ENCODE measurements at regions not wholly inside any gene's neighbourhood (a gene's known extent, or its start where the extent isn't known, plus 50 kb on each side); places are given as distances from the start of the nearest gene placed in this dataset.

GRCh38 chr11:81647374-81647773, 1086.3 kb downstream of the FAM181B start:
- Histone ChIP-seq H3K27ac (ENCODE audit: low read length) (no peak overlapping the region), H3K4me3 (ENCODE audit: low read depth in 1 of 2, low read length in 2 of 2) (no peak overlapping the region), H3K9me3 (ENCODE audit: control insufficient read depth in 1 of 2, low read length in 2 of 2) (no peaks in the 10 kb centered on the region), H3K36me3 (ENCODE audit: control insufficient read depth in 1 of 2, insufficient read depth in 2 of 2, low read length in 2 of 2) (no peaks in the 10 kb centered on the region), H3K4me1 (ENCODE audit: control insufficient read depth in 1 of 2, insufficient read depth in 2 of 2, low read length in 2 of 2) (peaks cover 0 to 4% of the 10 kb centered on the region in 2 donors), H3K27me3 (ENCODE audit: low read depth, low read length) (no peaks in the 10 kb centered on the region)

- no peak overlapping the region for H3K4me3 ChIP-seq (ENCODE audit: low read depth in 1 of 2, low read length in 2 of 2)
- no peaks in the 10 kb centered on the region for H3K36me3 ChIP-seq (ENCODE audit: control insufficient read depth in 1 of 2, insufficient read depth in 2 of 2, low read length in 2 of 2)
- no peaks in the 10 kb centered on the region for H3K27me3 ChIP-seq (ENCODE audit: low read depth, low read length)
- peaks cover 0 to 4% of the 10 kb centered on the region in 2 donors for H3K4me1 ChIP-seq (ENCODE audit: control insufficient read depth in 1 of 2, insufficient read depth in 2 of 2, low read length in 2 of 2)
- no peak overlapping the region for H3K27ac ChIP-seq (ENCODE audit: low read length)
- no peaks in the 10 kb centered on the region for H3K9me3 ChIP-seq (ENCODE audit: control insufficient read depth in 1 of 2, low read length in 2 of 2)
Observed at GRCh38 chr11:81644239-81644840, 1089.3 kb downstream of the FAM181B start.

- Histone ChIP-seq H3K27me3 (ENCODE audit: low read depth, low read length) (no peaks in the 10 kb centered on the region), H3K4me1 (ENCODE audit: control insufficient read depth in 1 of 2, insufficient read depth in 2 of 2, low read length in 2 of 2) (no peaks in the 10 kb centered on the region), H3K4me3 (ENCODE audit: low read depth in 1 of 2, low read length in 2 of 2) (no peak overlapping the region), H3K36me3 (ENCODE audit: control insufficient read depth in 1 of 2, insufficient read depth in 2 of 2, low read length in 2 of 2) (no peaks in the 10 kb centered on the region), H3K9me3 (ENCODE audit: control insufficient read depth in 1 of 2, low read length in 2 of 2) (no peaks in the 10 kb centered on the region), H3K27ac (ENCODE audit: low read length) (no peak overlapping the region)
Observed at GRCh38 chr11:81634483-81634882, 1099.2 kb downstream of the FAM181B start.

- no peaks in the 10 kb centered on the region for H3K4me1 ChIP-seq (ENCODE audit: control insufficient read depth in 1 of 2, insufficient read depth in 2 of 2, low read length in 2 of 2)
Observed at GRCh38 chr11:81602508-81602907, 1131.2 kb downstream of the FAM181B start.

GRCh38 chr11:81596704-81597103, 1137.0 kb downstream of the FAM181B start:
- H3K27me3 ChIP-seq (ENCODE audit: low read depth, low read length), result no peaks in the 10 kb centered on the region
- H3K4me1 ChIP-seq (ENCODE audit: control insufficient read depth in 1 of 2, insufficient read depth in 2 of 2, low read length in 2 of 2), result no peaks in the 10 kb centered on the region
- no peak overlapping the region for H3K27ac ChIP-seq (ENCODE audit: low read length)
- H3K9me3 ChIP-seq (ENCODE audit: control insufficient read depth in 1 of 2, low read length in 2 of 2), result no peaks in the 10 kb centered on the region
- no peak overlapping the region for H3K4me3 ChIP-seq (ENCODE audit: low read depth in 1 of 2, low read length in 2 of 2)
- no peaks in the 10 kb centered on the region for H3K36me3 ChIP-seq (ENCODE audit: control insufficient read depth in 1 of 2, insufficient read depth in 2 of 2, low read length in 2 of 2)

More at GRCh38 chr11:81602508-81602907, 1131.2 kb downstream of the FAM181B start:
- no peak overlapping the region for H3K4me3 ChIP-seq (ENCODE audit: low read depth in 1 of 2, low read length in 2 of 2)
- H3K27ac ChIP-seq (ENCODE audit: low read length), result no peak overlapping the region
- H3K9me3 ChIP-seq (ENCODE audit: control insufficient read depth in 1 of 2, low read length in 2 of 2), result no peaks in the 10 kb centered on the region
- H3K36me3 ChIP-seq (ENCODE audit: control insufficient read depth in 1 of 2, insufficient read depth in 2 of 2, low read length in 2 of 2), result no peaks in the 10 kb centered on the region
- no peaks in the 10 kb centered on the region for H3K27me3 ChIP-seq (ENCODE audit: low read depth, low read length)

GRCh38 chr11:81585390-81585933, 1148.2 kb downstream of the FAM181B start:
- Histone ChIP-seq H3K4me1 (ENCODE audit: control insufficient read depth in 1 of 2, insufficient read depth in 2 of 2, low read length in 2 of 2) (no peaks in the 10 kb centered on the region), H3K36me3 (ENCODE audit: control insufficient read depth in 1 of 2, insufficient read depth in 2 of 2, low read length in 2 of 2) (no peaks in the 10 kb centered on the region), H3K9me3 (ENCODE audit: control insufficient read depth in 1 of 2, low read length in 2 of 2) (no peaks in the 10 kb centered on the region), H3K27ac (ENCODE audit: low read length) (no peak overlapping the region), H3K4me3 (ENCODE audit: low read depth in 1 of 2, low read length in 2 of 2) (no peak overlapping the region), H3K27me3 (ENCODE audit: low read depth, low read length) (no peaks in the 10 kb centered on the region)

- Histone ChIP-seq H3K4me3 (ENCODE audit: low read depth in 1 of 2, low read length in 2 of 2) (no peak overlapping the region), H3K27ac (ENCODE audit: low read length) (no peak overlapping the region), H3K27me3 (ENCODE audit: low read depth, low read length) (no peaks in the 10 kb centered on the region), H3K36me3 (ENCODE audit: control insufficient read depth in 1 of 2, insufficient read depth in 2 of 2, low read length in 2 of 2) (no peaks in the 10 kb centered on the region), H3K9me3 (ENCODE audit: control insufficient read depth in 1 of 2, low read length in 2 of 2) (no peaks in the 10 kb centered on the region), H3K4me1 (ENCODE audit: control insufficient read depth in 1 of 2, insufficient read depth in 2 of 2, low read length in 2 of 2) (no peaks in the 10 kb centered on the region)
Observed at GRCh38 chr11:81579339-81579738, 1154.3 kb downstream of the FAM181B start.

GRCh38 chr11:81578571-81578970, 1155.1 kb downstream of the FAM181B start:
- no peaks in the 10 kb centered on the region for H3K27me3 ChIP-seq (ENCODE audit: low read depth, low read length)
- H3K4me3 ChIP-seq (ENCODE audit: low read depth in 1 of 2, low read length in 2 of 2), result no peak overlapping the region
- H3K27ac ChIP-seq (ENCODE audit: low read length), result no peak overlapping the region
- no peaks in the 10 kb centered on the region for H3K9me3 ChIP-seq (ENCODE audit: control insufficient read depth in 1 of 2, low read length in 2 of 2)
- no peaks in the 10 kb centered on the region for H3K4me1 ChIP-seq (ENCODE audit: control insufficient read depth in 1 of 2, insufficient read depth in 2 of 2, low read length in 2 of 2)
- no peaks in the 10 kb centered on the region for H3K36me3 ChIP-seq (ENCODE audit: control insufficient read depth in 1 of 2, insufficient read depth in 2 of 2, low read length in 2 of 2)

GRCh38 chr11:81574301-81574700, 1159.4 kb downstream of the FAM181B start:
- no peaks in the 10 kb centered on the region for H3K4me1 ChIP-seq (ENCODE audit: control insufficient read depth in 1 of 2, insufficient read depth in 2 of 2, low read length in 2 of 2)
- H3K4me3 ChIP-seq (ENCODE audit: low read depth in 1 of 2, low read length in 2 of 2), result no peak overlapping the region
- no peaks in the 10 kb centered on the region for H3K9me3 ChIP-seq (ENCODE audit: control insufficient read depth in 1 of 2, low read length in 2 of 2)
- H3K27ac ChIP-seq (ENCODE audit: low read length), result no peak overlapping the region
- no peaks in the 10 kb centered on the region for H3K27me3 ChIP-seq (ENCODE audit: low read depth, low read length)
- H3K36me3 ChIP-seq (ENCODE audit: control insufficient read depth in 1 of 2, insufficient read depth in 2 of 2, low read length in 2 of 2), result no peaks in the 10 kb centered on the region

- H3K4me1 ChIP-seq (ENCODE audit: control insufficient read depth in 1 of 2, insufficient read depth in 2 of 2, low read length in 2 of 2), result no peaks in the 10 kb centered on the region
- no peaks in the 10 kb centered on the region for H3K9me3 ChIP-seq (ENCODE audit: control insufficient read depth in 1 of 2, low read length in 2 of 2)
- H3K27me3 ChIP-seq (ENCODE audit: low read depth, low read length), result no peaks in the 10 kb centered on the region
- no peak overlapping the region for H3K4me3 ChIP-seq (ENCODE audit: low read depth in 1 of 2, low read length in 2 of 2)
- H3K36me3 ChIP-seq (ENCODE audit: control insufficient read depth in 1 of 2, insufficient read depth in 2 of 2, low read length in 2 of 2), result no peaks in the 10 kb centered on the region
- H3K27ac ChIP-seq (ENCODE audit: low read length), result no peak overlapping the region
Observed at GRCh38 chr11:81573367-81573766, 1160.3 kb downstream of the FAM181B start.

- Histone ChIP-seq H3K9me3 (ENCODE audit: control insufficient read depth in 1 of 2, low read length in 2 of 2) (no peaks in the 10 kb centered on the region), H3K27ac (ENCODE audit: low read length) (no peak overlapping the region), H3K36me3 (ENCODE audit: control insufficient read depth in 1 of 2, insufficient read depth in 2 of 2, low read length in 2 of 2) (no peaks in the 10 kb centered on the region), H3K27me3 (ENCODE audit: low read depth, low read length) (no peaks in the 10 kb centered on the region), H3K4me3 (ENCODE audit: low read depth in 1 of 2, low read length in 2 of 2) (no peak overlapping the region), H3K4me1 (ENCODE audit: control insufficient read depth in 1 of 2, insufficient read depth in 2 of 2, low read length in 2 of 2) (no peaks in the 10 kb centered on the region)
Observed at GRCh38 chr11:81570669-81571068, 1163.0 kb downstream of the FAM181B start.

GRCh38 chr11:81569999-81570398, 1163.7 kb downstream of the FAM181B start:
- no peak overlapping the region for H3K4me3 ChIP-seq (ENCODE audit: low read depth in 1 of 2, low read length in 2 of 2)
- no peaks in the 10 kb centered on the region for H3K36me3 ChIP-seq (ENCODE audit: control insufficient read depth in 1 of 2, insufficient read depth in 2 of 2, low read length in 2 of 2)
- H3K9me3 ChIP-seq (ENCODE audit: control insufficient read depth in 1 of 2, low read length in 2 of 2), result no peaks in the 10 kb centered on the region
- H3K27ac ChIP-seq (ENCODE audit: low read length), result no peak overlapping the region
- no peaks in the 10 kb centered on the region for H3K27me3 ChIP-seq (ENCODE audit: low read depth, low read length)
- H3K4me1 ChIP-seq (ENCODE audit: control insufficient read depth in 1 of 2, insufficient read depth in 2 of 2, low read length in 2 of 2), result no peaks in the 10 kb centered on the region

Data from muscle layer of duodenum (tissue), 2 donors.